ENCODE measurements at regions not wholly inside any gene's neighbourhood (a gene's known extent, or its start where the extent isn't known, plus 50 kb on each side); places are given as distances from the start of the nearest gene placed in this dataset.
A peak's percentile ranks its signal among the peaks of the same experiment; 100 is the strongest.

DNA sequence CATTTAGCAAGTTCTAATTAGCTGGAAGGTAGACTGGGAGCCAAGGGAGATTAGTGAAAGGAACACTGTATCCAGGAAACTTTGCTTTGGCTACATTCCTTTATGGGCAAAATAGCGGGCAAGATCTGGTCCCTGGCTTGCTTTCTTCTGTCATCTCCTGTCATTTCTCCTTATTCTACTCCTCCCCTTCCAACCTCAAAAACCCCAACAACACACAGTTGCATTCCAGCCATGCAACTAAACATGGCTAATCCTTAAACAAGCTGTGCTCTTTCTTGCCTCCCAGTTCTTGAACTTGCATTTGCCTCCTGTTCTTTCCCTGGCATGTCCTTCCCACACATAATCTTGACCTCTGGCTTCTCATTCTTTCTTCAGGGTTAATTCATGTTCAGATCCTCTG lies 59.5 kb upstream of the CDCA7L start:
- DNase-seq (ENCODE audit: low spot score) (no peak), ATAC-seq (ENCODE audit: low FRiP score) (no peak)
- TF ChIP-seq, protein P1, sequence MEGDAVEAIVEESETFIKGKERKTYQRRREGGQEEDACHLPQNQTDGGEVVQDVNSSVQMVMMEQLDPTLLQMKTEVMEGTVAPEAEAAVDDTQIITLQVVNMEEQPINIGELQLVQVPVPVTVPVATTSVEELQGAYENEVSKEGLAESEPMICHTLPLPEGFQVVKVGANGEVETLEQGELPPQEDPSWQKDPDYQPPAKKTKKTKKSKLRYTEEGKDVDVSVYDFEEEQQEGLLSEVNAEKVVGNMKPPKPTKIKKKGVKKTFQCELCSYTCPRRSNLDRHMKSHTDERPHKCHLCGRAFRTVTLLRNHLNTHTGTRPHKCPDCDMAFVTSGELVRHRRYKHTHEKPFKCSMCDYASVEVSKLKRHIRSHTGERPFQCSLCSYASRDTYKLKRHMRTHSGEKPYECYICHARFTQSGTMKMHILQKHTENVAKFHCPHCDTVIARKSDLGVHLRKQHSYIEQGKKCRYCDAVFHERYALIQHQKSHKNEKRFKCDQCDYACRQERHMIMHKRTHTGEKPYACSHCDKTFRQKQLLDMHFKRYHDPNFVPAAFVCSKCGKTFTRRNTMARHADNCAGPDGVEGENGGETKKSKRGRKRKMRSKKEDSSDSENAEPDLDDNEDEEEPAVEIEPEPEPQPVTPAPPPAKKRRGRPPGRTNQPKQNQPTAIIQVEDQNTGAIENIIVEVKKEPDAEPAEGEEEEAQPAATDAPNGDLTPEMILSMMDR (IDR thresholded peaks at IDR 0.05): no peak

DNA sequence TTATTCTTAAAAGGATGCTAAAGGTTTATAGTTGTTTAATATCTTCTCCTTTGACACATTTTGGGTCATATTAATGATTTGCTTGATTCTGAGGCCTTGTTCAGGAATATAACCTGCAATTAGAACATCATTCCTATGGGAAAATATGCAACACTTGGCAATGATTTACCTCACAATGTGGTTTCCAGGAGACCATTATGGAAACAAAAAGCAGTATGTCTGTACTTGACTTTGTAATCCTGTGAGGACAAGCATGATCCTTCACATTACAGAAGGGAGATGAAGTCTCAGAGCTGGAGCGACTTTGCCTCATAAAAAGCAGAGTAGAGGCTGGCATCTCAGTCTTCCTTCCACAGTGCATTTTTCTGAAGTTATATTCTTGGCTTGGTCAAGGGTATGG lies 57.0 kb upstream of the CDCA7L start:
- TF ChIP-seq, protein P1 (IDR thresholded peaks at IDR 0.05): no peak
- DNase-seq (ENCODE audit: low spot score): no peak
- ATAC-seq (ENCODE audit: low FRiP score): no peak

DNA sequence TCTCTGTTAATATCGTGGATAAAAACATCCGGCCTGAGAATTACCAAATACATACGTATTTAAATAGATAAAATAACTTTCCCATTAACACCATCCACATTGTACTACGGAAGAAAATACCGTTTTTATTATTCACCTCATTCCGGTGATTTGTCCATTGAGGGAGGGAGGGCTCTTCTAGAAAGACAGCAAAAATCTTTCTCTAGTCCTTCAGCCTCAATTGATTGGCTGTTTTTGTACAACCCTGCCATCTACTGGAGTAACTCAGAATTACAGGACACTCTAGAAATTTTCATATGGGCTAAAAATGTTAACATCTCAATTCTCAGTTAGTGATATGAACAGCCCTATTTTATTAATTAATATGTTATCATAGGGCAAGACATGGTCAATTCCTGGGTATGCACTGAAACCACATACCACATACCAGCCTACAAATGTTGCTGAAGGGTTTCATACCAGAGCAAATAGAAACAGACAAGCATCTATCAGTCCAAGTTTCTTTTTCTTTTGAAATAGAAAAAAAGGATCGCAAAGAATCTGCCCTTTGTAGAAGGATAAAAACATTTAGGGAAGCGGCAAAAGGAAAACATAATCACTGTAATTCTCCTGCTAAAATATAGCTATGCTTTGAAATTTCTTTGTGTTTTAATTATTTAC lies 55.8 kb upstream of the CDCA7L start:
- ATAC-seq (ENCODE audit: low FRiP score) (peak; percentile 89), DNase-seq (ENCODE audit: low spot score) (no peak)
- TF ChIP-seq, protein P1 (IDR thresholded peaks at IDR 0.05): peak in 1 of 3 donors; percentile 55

DNA sequence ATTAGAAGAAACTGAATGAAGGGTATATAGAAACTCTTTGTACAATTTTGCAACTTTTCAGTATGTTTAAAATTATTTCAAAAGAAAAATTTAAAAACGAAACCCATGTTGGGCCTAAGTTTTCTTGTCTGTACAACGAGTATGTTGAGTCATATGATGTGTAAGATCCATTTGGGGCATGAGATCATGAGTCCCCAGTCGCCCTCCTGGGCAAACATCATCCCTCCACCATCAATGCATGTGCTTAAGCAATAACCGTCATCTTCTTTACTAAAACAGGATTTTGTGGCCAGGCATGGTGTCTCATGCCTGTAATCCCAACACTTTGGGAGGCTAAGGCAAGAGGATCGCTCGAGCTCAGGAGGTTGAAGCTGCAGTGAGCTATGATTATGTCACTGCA lies 54.2 kb upstream of the CDCA7L start:
- DNase-seq (ENCODE audit: low spot score) (no peak), ATAC-seq (ENCODE audit: low FRiP score) (no peak)
- TF ChIP-seq, protein P1 (IDR thresholded peaks at IDR 0.05): no peak

DNA sequence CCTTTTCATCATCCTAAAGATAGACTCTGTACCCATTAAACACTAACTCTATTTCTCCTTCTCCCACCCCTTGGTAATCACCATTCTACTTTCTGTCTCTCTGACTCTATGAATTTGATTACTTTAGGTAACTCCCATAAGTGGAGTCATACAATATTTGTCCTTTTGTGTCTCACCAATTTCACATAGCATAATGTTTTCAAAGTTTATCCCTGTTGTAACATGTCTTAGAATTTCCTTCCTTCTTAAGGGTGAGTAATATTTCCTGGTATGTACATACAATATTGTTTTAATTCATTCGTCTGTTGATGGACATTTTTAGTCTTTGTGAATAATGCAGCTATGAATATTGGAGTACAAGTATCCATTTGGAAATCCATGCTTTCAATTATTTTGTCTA lies 50.9 kb upstream of the CDCA7L start:
- ATAC-seq (ENCODE audit: low FRiP score): no peak
- TF ChIP-seq, protein P1 (IDR thresholded peaks at IDR 0.05): no peak
- no peak for DNase-seq (ENCODE audit: low spot score)
